Panc1 (cell line): ENCODE measurements at regions not wholly inside any gene's neighbourhood (a gene's known extent, or its start where the extent isn't known, plus 50 kb on each side); places are given as distances from the start of the nearest gene placed in this dataset.

Source experiments
- ATAC-seq: fragments of 200-7000 bp; cut with Tn5 transposase; 2 replicates; pipeline ENCODE4 v1.9.1; 2020; ENCODE audit warnings: mild to moderate bottlenecking, moderate library complexity
- BruUV-seq: library from RNA; stranded (reverse); fragments of 400-500 nt; replicated peaks from 2 replicates; lab custom pipeline; 2021; lab: Mats Ljungman, UMichigan
- CTCF ChIA-PET: fragments of 300-600 bp; sonication (Branson Sonifier 250); formaldehyde crosslinking; loops from one replicate; lab custom pipeline; 2022; ENCODE audit warnings: antibody characterized with exemption; lab: Charles Lee
- POLR2A ChIA-PET: fragments of 300-600 bp; sonication (Branson Sonifier 250); formaldehyde crosslinking; loops from one replicate; lab custom pipeline; 2022; ENCODE audit warnings: antibody characterized with exemption; lab: Charles Lee
- DNase-seq: peaks from one replicate; pipeline ENCODE4 v3.0.0-alpha.2; 2010; ENCODE audit warnings: low read depth, low spot score
- H3K27ac ChIP-seq: 2 replicates; pipeline ENCODE4 v1.5.1; 2011; ENCODE audit warnings: mild to moderate bottlenecking, low read length, inconsistent platforms
- H3K27me3 ChIP-seq: fragments of 200-500 bp; sonication (Bioruptor generic); 2 replicates; pipeline ENCODE4 v1.6.0; 2014; ENCODE audit warnings: low read length, inconsistent platforms; ENCODE audit not compliant: control insufficient read depth, insufficient read depth
- H3K36me3 ChIP-seq: fragments of 200-500 bp; sonication (Bioruptor generic); 2 replicates; pipeline ENCODE4 v1.5.1; 2014; ENCODE audit warnings: inconsistent platforms, mild to moderate bottlenecking, low read length, moderate library complexity; ENCODE audit not compliant: control insufficient read depth, insufficient read depth
- H3K4me1 ChIP-seq: 2 replicates; pipeline ENCODE4 v1.5.1; 2011; ENCODE audit warnings: inconsistent platforms, mild to moderate bottlenecking, low read length, moderate library complexity; ENCODE audit not compliant: control insufficient read depth, insufficient read depth
- H3K4me3 ChIP-seq, 2 experiments: 2 replicates each; pipeline ENCODE4 v1.5.1; 2011 to 2012; ENCODE audit warnings: low read depth in 2 of 2, low read length in 2 of 2, mild to moderate bottlenecking in 2 of 2, inconsistent platforms in 1 of 2, moderate library complexity in 1 of 2
- H3K9me3 ChIP-seq: fragments of 200-500 bp; sonication (Bioruptor generic); 2 replicates; pipeline ENCODE4 v1.5.1; 2014; ENCODE audit warnings: low read depth, mild to moderate bottlenecking, inconsistent platforms, low read length, moderate library complexity; ENCODE audit not compliant: control insufficient read depth, insufficient read depth
- CTCF ChIP-seq: fragments of 450-650 bp; IDR thresholded peaks from 2 replicates; pipeline ENCODE4 v1.5.1; 2017; ENCODE audit warnings: mild to moderate bottlenecking
- POLR2AphosphoS5 ChIP-seq: IDR thresholded peaks from 2 replicates; pipeline ENCODE4 v1.6.1; 2012; ENCODE audit warnings: mild to moderate bottlenecking, low read depth, low read length, moderate library complexity
- REST ChIP-seq, 2 experiments: IDR thresholded peaks; 2 replicates each; pipeline ENCODE4 v1.6.1; 2011 to 2012; ENCODE audit warnings: low read depth in 2 of 2, control low read depth in 1 of 2, low read length in 1 of 2, mild to moderate bottlenecking in 1 of 2, moderate library complexity in 1 of 2; ENCODE audit not compliant: insufficient read depth in 1 of 2
- SIN3A ChIP-seq: IDR thresholded peaks from 2 replicates; pipeline ENCODE4 v1.6.1; 2012; ENCODE audit warnings: low read depth, mild to moderate bottlenecking, low read length, moderate library complexity, borderline replicate concordance; ENCODE audit not compliant: insufficient read depth
- TCF7L2 ChIP-seq: IDR thresholded peaks from 2 replicates; pipeline ENCODE4 v1.6.1; 2011; ENCODE audit warnings: mild to moderate bottlenecking, low read depth, low read length, inconsistent platforms
- in situ Hi-C: cut with HindIII; loops from 2 replicates; pipeline ENCODE4 v1.10.0; 2016; ENCODE audit warnings: low sequenced_read_pairs, low pct_unique_long_range_greater_than_20kb
- intact Hi-C: fragments of 100-400 bp; cut with micrococcal nuclease; formaldehyde crosslinking; loops from one replicate; pipeline ENCODE4 v1.10.0; 2022; ENCODE audit not compliant: unreplicated experiment

GRCh38 chr14:66119606-66120231, 366.5 kb upstream of the CCDC196 start:
- no peak overlapping the region for H3K4me3 ChIP-seq
- H3K27me3 ChIP-seq = no peaks in the 10 kb centered on the region
- no peaks in the 10 kb centered on the region for H3K9me3 ChIP-seq
- ATAC-seq (no peak), DNase-seq (no peak)
- in situ Hi-C loops (no loop called here), intact Hi-C loops (no loop called here)
- no TSS peak for BruUV-seq
- no peak overlapping the region for H3K27ac ChIP-seq
- no peaks in the 10 kb centered on the region for H3K36me3 ChIP-seq
- POLR2A ChIA-PET = no interaction called here
- CTCF ChIA-PET = interaction anchor here (0.6 kb wide), 1 partner anchor 515 kb away, joined by 3 read pairs; no protein-coding TSS in a partner anchor
- TF ChIP-seq CTCF (no peak), POLR2AphosphoS5 (no peak), TCF7L2 (no peak)
- no peaks in the 10 kb centered on the region for H3K4me1 ChIP-seq

- no peaks in the 10 kb centered on the region for H3K4me1 ChIP-seq
- TF ChIP-seq SIN3A (no peak), POLR2AphosphoS5 (no peak), CTCF (no peak), TCF7L2 (no peak), REST (IDR thresholded peaks at IDR 0.05; ENCODE audit: insufficient read depth in 1 of 2, low read depth in 2 of 2, low read length in 1 of 2) (no peak)
- POLR2A ChIA-PET = no interaction called here
- intact Hi-C loops (no loop called here), in situ Hi-C loops (no loop called here)
- CTCF ChIA-PET = no interaction called here
- BruUV-seq = no TSS peak
- H3K36me3 ChIP-seq = no peaks in the 10 kb centered on the region
- H3K9me3 ChIP-seq = no peaks in the 10 kb centered on the region
- H3K4me3 ChIP-seq = no peak overlapping the region
- H3K27me3 ChIP-seq = no peaks in the 10 kb centered on the region
- no peak for ATAC-seq
- H3K27ac ChIP-seq = no peak overlapping the region
- DNase-seq = no peak
Observed at GRCh38 chr14:66120402-66120801, 365.8 kb upstream of the CCDC196 start.
